Brain microvascular endothelial cell (primary cell): ENCODE measurements at regions not wholly inside any gene's neighbourhood (a gene's known extent, or its start where the extent isn't known, plus 50 kb on each side); places are given as distances from the start of the nearest gene placed in this dataset.

ENCODE experiments used
- DNase-seq: peaks from one replicate; pipeline ENCODE4 v3.0.0-alpha.2; 2020
- H3K27ac ChIP-seq: fragments of 250-450 bp; sonication (Bioruptor Pico); 2 replicates; pipeline ENCODE4 v1.5.1; 2020; ENCODE audit warnings: mild to moderate bottlenecking, moderate library complexity
- H3K27me3 ChIP-seq: fragments of 250-450 bp; sonication (Bioruptor Pico); replicated peaks from 2 replicates; pipeline ENCODE4 v1.5.1; 2020; ENCODE audit warnings: mild to moderate bottlenecking
- H3K36me3 ChIP-seq: fragments of 250-450 bp; sonication (Bioruptor Pico); replicated peaks from 2 replicates; pipeline ENCODE4 v1.5.1; 2020; ENCODE audit warnings: mild to moderate bottlenecking
- H3K4me3 ChIP-seq: 2 replicates; pipeline ENCODE4 v1.5.1; 2011; ENCODE audit warnings: low read depth, mild to moderate bottlenecking, control low read depth, low read length, moderate library complexity
- CTCF ChIP-seq: IDR thresholded peaks from 2 replicates; pipeline ENCODE4 v1.5.1; 2011; ENCODE audit warnings: low read depth, mild to moderate bottlenecking, moderate library complexity, low read length, control low read depth, inconsistent platforms; ENCODE audit errors: missing control alignments
- in situ Hi-C: cut with HindIII; loops from 2 replicates; pipeline ENCODE4 v1.10.0; 2017; ENCODE audit warnings: low sequenced_read_pairs, low pct_ligation_motif_present

DNA sequence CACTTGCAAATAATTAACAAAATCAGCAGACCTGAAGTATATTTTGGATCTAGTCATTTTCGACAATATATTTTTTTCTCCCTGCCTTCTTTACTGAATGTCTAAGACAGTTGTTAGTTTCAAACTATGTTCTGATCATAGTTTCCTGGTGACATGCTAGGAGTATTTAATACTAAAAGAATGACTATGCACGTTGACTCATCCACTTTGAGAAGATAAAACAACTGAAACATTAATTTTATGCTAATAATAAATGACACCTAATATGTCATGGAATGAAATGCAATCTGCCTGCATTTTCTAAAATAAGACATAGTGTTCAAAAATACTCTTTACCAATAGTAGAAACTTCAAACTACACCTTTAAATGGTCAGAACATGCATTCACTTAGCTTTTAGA is 2123.7 kb upstream of the C9orf72 start:
- H3K36me3 ChIP-seq = no peaks in the 10 kb centered on the region
- no peaks in the 10 kb centered on the region for H3K27me3 ChIP-seq
- H3K4me3 ChIP-seq = no peak overlapping the region
- H3K27ac ChIP-seq = no peak overlapping the region
- no peak for DNase-seq
- in situ Hi-C loops = no loop called here
- no peak for TF ChIP-seq CTCF

GRCh38 chr9:29701559-29701958 is 2128.3 kb upstream of the C9orf72 start:
- H3K4me3 ChIP-seq = no peak overlapping the region
- in situ Hi-C loops = no loop called here
- DNase-seq = no peak
- H3K27ac ChIP-seq = no peak overlapping the region
- H3K36me3 ChIP-seq = no peaks in the 10 kb centered on the region
- TF ChIP-seq CTCF = no peak
- no peaks in the 10 kb centered on the region for H3K27me3 ChIP-seq

DNA sequence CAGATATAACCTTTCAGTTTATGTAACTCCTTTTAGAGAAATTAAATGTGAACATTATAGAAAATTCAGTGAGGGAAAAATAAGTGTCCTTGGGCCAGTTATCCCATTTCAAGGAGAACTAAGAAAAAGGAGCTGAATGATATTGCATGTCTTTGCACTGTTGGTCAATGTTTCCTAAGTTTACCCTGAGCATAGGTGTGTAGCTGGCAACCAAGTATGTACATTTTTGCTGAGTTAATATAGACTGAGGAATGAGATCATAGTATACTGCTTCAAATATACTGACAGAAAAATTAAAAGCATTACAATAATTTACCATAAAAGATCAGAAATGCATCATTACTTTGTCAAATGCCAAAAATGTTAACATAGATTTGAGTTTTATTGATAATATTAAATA is 2128.7 kb upstream of the C9orf72 start:
- DNase-seq = no peak
- Histone ChIP-seq H3K4me3 (no peak overlapping the region), H3K27ac (no peak overlapping the region), H3K36me3 (no peaks in the 10 kb centered on the region), H3K27me3 (no peaks in the 10 kb centered on the region)
- TF ChIP-seq CTCF = no peak
- in situ Hi-C loops = no loop called here

- Histone ChIP-seq H3K4me3 (no peak overlapping the region), H3K27ac (no peak overlapping the region), H3K27me3 (no peaks in the 10 kb centered on the region), H3K36me3 (no peaks in the 10 kb centered on the region)
- TF ChIP-seq CTCF = no peak
- in situ Hi-C loops = no loop called here
- no peak for DNase-seq
Measured at GRCh38 chr9:29714860-29715259, 2141.6 kb upstream of the C9orf72 start.

- no peak overlapping the region for H3K4me3 ChIP-seq
- H3K27me3 ChIP-seq = no peaks in the 10 kb centered on the region
- in situ Hi-C loops = no loop called here
- no peaks in the 10 kb centered on the region for H3K36me3 ChIP-seq
- H3K27ac ChIP-seq = no peak overlapping the region
- TF ChIP-seq CTCF = no peak
- no peak for DNase-seq
Measured at GRCh38 chr9:29717631-29718030, 2144.3 kb upstream of the C9orf72 start.

DNA sequence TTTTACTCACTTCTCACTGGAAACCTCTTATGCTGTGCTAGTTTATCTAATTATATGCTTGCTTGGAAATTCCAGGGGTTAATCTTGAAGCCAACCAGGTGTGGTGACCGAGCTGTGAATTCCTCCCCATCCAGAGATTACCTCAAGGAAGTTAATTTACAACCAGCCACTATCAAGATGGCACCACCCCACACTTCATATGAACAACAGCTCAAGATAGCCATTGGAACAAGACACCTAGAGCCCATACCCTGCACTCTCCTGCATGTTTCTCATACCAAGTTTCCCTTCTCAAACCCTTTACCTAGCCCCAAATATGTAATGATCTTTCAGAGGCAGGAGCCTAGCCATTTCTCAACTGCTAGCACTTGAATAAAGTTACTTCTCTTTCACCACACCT is 2156.9 kb upstream of the C9orf72 start:
- TF ChIP-seq CTCF = no peak
- no peak overlapping the region for H3K4me3 ChIP-seq
- H3K27ac ChIP-seq = no peak overlapping the region
- no peak for DNase-seq
- no peaks in the 10 kb centered on the region for H3K36me3 ChIP-seq
- in situ Hi-C loops = no loop called here
- no peaks in the 10 kb centered on the region for H3K27me3 ChIP-seq
